SK-N-MC (cell line): ENCODE measurements at regions not wholly inside any gene's neighbourhood (a gene's known extent, or its start where the extent isn't known, plus 50 kb on each side); places are given as distances from the start of the nearest gene placed in this dataset.

Experiments
- EZH2 ChIP-seq: fragments of 200-600 bp; sonication (generic); IDR thresholded peaks from one replicate; pipeline ENCODE4 v1.6.1; 2017; ENCODE audit warnings: antibody characterized with exemption
- POLR2AphosphoS5 ChIP-seq: IDR thresholded peaks from 2 replicates; pipeline ENCODE4 v1.6.1; 2012; ENCODE audit warnings: mild to moderate bottlenecking, low read depth, low read length, borderline replicate concordance

DNA sequence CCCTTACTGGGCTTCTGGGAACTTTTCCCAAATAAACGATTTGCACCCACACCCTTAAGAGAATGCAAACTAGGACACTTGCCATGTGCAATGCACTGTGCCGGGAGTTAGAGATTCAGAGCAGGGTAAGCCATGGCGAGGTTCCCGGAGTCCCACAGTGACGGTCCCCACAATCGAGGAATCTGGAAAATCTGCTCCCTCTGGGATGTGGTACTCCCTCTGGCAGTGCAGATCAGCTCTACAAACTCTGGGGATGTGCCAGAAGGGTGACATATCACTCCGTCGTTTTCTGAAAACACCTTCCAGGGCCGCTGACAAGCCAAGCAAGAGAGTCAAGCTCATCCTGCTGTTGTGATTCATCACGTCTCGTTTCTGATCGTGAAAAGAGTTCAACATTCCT lies 537.5 kb downstream of the BCOR start:
- no peak for TF ChIP-seq POLR2AphosphoS5
- TF ChIP-seq EZH2, result no peak
